ENCODE measurements at regions not wholly inside any gene's neighbourhood (a gene's known extent, or its start where the extent isn't known, plus 50 kb on each side); places are given as distances from the start of the nearest gene placed in this dataset.

GRCh38 chr11:112826788-112827187 lies 134.4 kb upstream of the NCAM1 start:
- POLR2A ChIA-PET, result no interaction called here
- CTCF ChIA-PET, result no interaction called here
- no peak for ATAC-seq
- no peaks in the 10 kb centered on the region for H3K27me3 Mint-ChIP-seq
- no peak for TF ChIP-seq CTCF (IDR thresholded peaks at IDR 0.05)
- H3K4me1 Mint-ChIP-seq (ENCODE audit: low read depth), result no peaks in the 10 kb centered on the region
- intact Hi-C loops (cut with micrococcal nuclease), result no loop called here
- H3K9me3 Mint-ChIP-seq, result no peaks in the 10 kb centered on the region
- no peaks in the 10 kb centered on the region for H3K36me3 Mint-ChIP-seq (ENCODE audit: low read depth)
- H3K4me3 Mint-ChIP-seq, result no peak overlapping the region
- no peak for DNase-seq
- no peak overlapping the region for H3K27ac Mint-ChIP-seq

- no peak for TF ChIP-seq CTCF (IDR thresholded peaks at IDR 0.05)
- DNase-seq (no peak), ATAC-seq (no peak)
- no peak overlapping the region for H3K27ac Mint-ChIP-seq
- intact Hi-C loops (cut with micrococcal nuclease), result no loop called here
- H3K4me1 Mint-ChIP-seq (ENCODE audit: low read depth), result no peaks in the 10 kb centered on the region
- no peak overlapping the region for H3K4me3 Mint-ChIP-seq
- no peaks in the 10 kb centered on the region for H3K9me3 Mint-ChIP-seq
- CTCF ChIA-PET, result no interaction called here
- POLR2A ChIA-PET, result no interaction called here
- H3K36me3 Mint-ChIP-seq (ENCODE audit: low read depth), result no peaks in the 10 kb centered on the region
- H3K27me3 Mint-ChIP-seq, result no peaks in the 10 kb centered on the region
Measured at GRCh38 chr11:112828421-112828820, 132.8 kb upstream of the NCAM1 start.

DNA sequence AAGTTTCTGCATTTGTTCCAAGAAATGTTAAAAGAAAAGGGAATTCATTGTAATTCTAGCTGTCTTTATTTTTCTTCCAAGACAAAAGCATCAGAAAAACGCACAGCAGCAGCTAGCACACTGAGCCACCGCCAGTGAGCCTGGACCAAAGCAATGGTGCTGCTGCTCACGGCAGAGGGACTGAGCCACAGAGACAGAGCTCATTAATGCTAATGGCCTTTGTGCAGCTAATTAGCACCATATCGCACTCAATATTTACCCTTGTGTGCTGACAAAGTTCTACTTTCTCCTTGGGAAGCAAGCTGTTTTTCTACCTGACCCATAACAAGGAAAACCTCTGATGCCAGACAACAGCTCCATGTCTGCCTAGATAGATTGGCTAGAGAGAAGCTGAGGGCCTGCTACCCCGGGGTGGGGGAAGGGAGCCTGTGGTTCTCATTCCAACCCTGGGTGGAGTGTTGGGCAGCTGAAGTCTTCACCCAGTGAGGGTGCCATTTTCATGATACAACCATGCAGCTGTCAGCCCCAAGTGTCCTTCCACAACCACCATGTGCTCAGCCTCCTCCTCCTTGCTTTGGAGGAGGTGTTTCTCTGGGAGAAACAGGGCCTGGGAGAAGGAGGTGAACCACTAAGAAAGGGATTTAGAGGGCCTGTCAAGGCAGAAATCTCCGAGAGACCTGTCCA lies 131.1 kb upstream of the NCAM1 start:
- Mint-ChIP-seq H3K4me3 (no peak overlapping the region), H3K27me3 (no peaks in the 10 kb centered on the region), H3K4me1 (ENCODE audit: low read depth) (no peaks in the 10 kb centered on the region), H3K36me3 (ENCODE audit: low read depth) (no peaks in the 10 kb centered on the region), H3K9me3 (no peaks in the 10 kb centered on the region), H3K27ac (no peak overlapping the region)
- no peak for DNase-seq
- intact Hi-C loops (cut with micrococcal nuclease), result no loop called here
- TF ChIP-seq CTCF (IDR thresholded peaks at IDR 0.05), result no peak
- POLR2A ChIA-PET, result no interaction called here
- no peak for ATAC-seq
- CTCF ChIA-PET, result no interaction called here

DNA sequence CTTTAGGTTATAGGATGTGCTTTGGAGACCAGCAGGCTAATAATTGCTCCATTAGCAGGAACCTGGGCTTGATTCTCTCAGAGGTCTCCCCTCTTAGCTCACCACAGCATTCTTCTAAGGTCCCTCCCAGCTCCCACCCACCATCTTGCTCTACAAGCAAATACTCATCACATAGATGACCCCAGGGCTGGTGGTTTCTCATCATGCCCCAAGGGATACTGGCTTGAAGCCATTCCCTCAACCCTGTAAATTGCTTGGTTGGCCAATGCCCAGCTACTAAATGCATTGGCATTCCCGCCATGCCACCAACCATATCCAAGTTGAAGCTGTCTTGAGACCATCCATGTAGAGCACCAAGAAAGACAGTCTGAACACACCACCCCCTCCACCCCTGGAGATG lies 130.2 kb upstream of the NCAM1 start:
- no peak for ATAC-seq
- no peak overlapping the region for H3K27ac Mint-ChIP-seq
- H3K9me3 Mint-ChIP-seq, result no peaks in the 10 kb centered on the region
- no peak for DNase-seq
- POLR2A ChIA-PET, result no interaction called here
- H3K4me3 Mint-ChIP-seq, result no peak overlapping the region
- H3K36me3 Mint-ChIP-seq (ENCODE audit: low read depth), result no peaks in the 10 kb centered on the region
- H3K27me3 Mint-ChIP-seq, result no peaks in the 10 kb centered on the region
- no peaks in the 10 kb centered on the region for H3K4me1 Mint-ChIP-seq (ENCODE audit: low read depth)
- TF ChIP-seq CTCF (IDR thresholded peaks at IDR 0.05), result no peak
- CTCF ChIA-PET, result no interaction called here
- intact Hi-C loops (cut with micrococcal nuclease), result no loop called here

- ATAC-seq (no peak), DNase-seq (no peak)
- no peaks in the 10 kb centered on the region for H3K9me3 Mint-ChIP-seq
- H3K36me3 Mint-ChIP-seq (ENCODE audit: low read depth), result no peaks in the 10 kb centered on the region
- no peaks in the 10 kb centered on the region for H3K4me1 Mint-ChIP-seq (ENCODE audit: low read depth)
- no peak overlapping the region for H3K4me3 Mint-ChIP-seq
- CTCF ChIA-PET, result no interaction called here
- POLR2A ChIA-PET, result no interaction called here
- no peak for TF ChIP-seq CTCF (IDR thresholded peaks at IDR 0.05)
- H3K27me3 Mint-ChIP-seq, result no peaks in the 10 kb centered on the region
- intact Hi-C loops (cut with micrococcal nuclease), result no loop called here
- H3K27ac Mint-ChIP-seq, result no peak overlapping the region
Measured at GRCh38 chr11:112831969-112832766, 129.1 kb upstream of the NCAM1 start.

Data from activated CD8-positive, alpha-beta T cell treated with anti-CD3 and anti-CD28 coated beads for 36 hours (primary cell).